ENCODE measurements at regions not wholly inside any gene's neighbourhood (a gene's known extent, or its start where the extent isn't known, plus 50 kb on each side); places are given as distances from the start of the nearest gene placed in this dataset.

DNA sequence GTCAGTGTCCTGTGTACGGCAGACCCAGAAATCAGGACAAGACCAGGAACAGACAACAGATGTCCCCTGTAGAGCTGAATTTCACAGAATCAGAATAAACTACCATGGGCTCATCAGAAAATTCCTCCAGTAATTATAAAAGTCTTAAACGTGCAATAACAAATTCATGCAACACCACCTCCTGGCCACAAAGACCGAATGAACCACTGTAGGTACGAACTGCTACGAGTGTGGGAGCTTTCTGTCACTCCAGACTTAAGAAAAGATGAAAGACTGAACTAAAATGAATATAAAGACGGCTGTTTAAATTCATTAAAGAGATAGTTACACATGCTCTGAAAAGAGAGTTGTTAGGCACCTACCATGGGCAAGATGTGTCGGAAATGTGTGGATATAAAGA is 333.5 kb downstream of the RRAGC start:
- TF ChIP-seq TAF1 (IDR thresholded peaks at IDR 0.05; ENCODE audit: borderline replicate concordance, insufficient read depth, low read length): no peak
- no peak for TF ChIP-seq SIN3A (IDR thresholded peaks at IDR 0.05; ENCODE audit: borderline replicate concordance, insufficient read depth, low read length)
- TF ChIP-seq POLR2AphosphoS5 (IDR thresholded peaks at IDR 0.05; ENCODE audit: low read depth, low read length): no peak
- TF ChIP-seq, protein P1, sequence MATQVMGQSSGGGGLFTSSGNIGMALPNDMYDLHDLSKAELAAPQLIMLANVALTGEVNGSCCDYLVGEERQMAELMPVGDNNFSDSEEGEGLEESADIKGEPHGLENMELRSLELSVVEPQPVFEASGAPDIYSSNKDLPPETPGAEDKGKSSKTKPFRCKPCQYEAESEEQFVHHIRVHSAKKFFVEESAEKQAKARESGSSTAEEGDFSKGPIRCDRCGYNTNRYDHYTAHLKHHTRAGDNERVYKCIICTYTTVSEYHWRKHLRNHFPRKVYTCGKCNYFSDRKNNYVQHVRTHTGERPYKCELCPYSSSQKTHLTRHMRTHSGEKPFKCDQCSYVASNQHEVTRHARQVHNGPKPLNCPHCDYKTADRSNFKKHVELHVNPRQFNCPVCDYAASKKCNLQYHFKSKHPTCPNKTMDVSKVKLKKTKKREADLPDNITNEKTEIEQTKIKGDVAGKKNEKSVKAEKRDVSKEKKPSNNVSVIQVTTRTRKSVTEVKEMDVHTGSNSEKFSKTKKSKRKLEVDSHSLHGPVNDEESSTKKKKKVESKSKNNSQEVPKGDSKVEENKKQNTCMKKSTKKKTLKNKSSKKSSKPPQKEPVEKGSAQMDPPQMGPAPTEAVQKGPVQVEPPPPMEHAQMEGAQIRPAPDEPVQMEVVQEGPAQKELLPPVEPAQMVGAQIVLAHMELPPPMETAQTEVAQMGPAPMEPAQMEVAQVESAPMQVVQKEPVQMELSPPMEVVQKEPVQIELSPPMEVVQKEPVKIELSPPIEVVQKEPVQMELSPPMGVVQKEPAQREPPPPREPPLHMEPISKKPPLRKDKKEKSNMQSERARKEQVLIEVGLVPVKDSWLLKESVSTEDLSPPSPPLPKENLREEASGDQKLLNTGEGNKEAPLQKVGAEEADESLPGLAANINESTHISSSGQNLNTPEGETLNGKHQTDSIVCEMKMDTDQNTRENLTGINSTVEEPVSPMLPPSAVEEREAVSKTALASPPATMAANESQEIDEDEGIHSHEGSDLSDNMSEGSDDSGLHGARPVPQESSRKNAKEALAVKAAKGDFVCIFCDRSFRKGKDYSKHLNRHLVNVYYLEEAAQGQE (IDR thresholded peaks at IDR 0.05; ENCODE audit: insufficient read depth in 1 of 2, low read depth in 2 of 2, low read length in 2 of 2): no peak

Data from PFSK-1 (cell line).